ENCODE measurements at regions not wholly inside any gene's neighbourhood (a gene's known extent, or its start where the extent isn't known, plus 50 kb on each side); places are given as distances from the start of the nearest gene placed in this dataset.

GRCh38 chr4:179114615-179115014 lies 1672.4 kb upstream of the AGA start:
- no peak overlapping the region for H3K4me3 ChIP-seq (replicated peaks; ENCODE audit: low read depth, low read length)
- no peak for TF ChIP-seq CTCF (IDR thresholded peaks at IDR 0.05; ENCODE audit: low read depth, low read length, missing control alignments)
- DNase-seq (ENCODE audit: extremely low read depth, low read depth) = no peak

GRCh38 chr4:179116011-179116410 lies 1673.8 kb upstream of the AGA start:
- no peak for TF ChIP-seq CTCF (IDR thresholded peaks at IDR 0.05; ENCODE audit: low read depth, low read length, missing control alignments)

GRCh38 chr4:179116581-179116980 lies 1674.3 kb upstream of the AGA start:
- no peak for TF ChIP-seq CTCF (IDR thresholded peaks at IDR 0.05; ENCODE audit: low read depth, low read length, missing control alignments)

More at GRCh38 chr4:179116011-179116410, 1673.8 kb upstream of the AGA start:
- H3K4me3 ChIP-seq (replicated peaks; ENCODE audit: low read depth, low read length) = no peak overlapping the region
- DNase-seq (ENCODE audit: extremely low read depth, low read depth) = no peak

GRCh38 chr4:179123084-179123483 lies 1680.8 kb upstream of the AGA start:
- DNase-seq (ENCODE audit: extremely low read depth, low read depth) = no peak
- TF ChIP-seq CTCF (IDR thresholded peaks at IDR 0.05; ENCODE audit: low read depth, low read length, missing control alignments) = no peak
- no peak overlapping the region for H3K4me3 ChIP-seq (replicated peaks; ENCODE audit: low read depth, low read length)

More at GRCh38 chr4:179116581-179116980, 1674.3 kb upstream of the AGA start:
- no peak for DNase-seq (ENCODE audit: extremely low read depth, low read depth)
- H3K4me3 ChIP-seq (replicated peaks; ENCODE audit: low read depth, low read length) = no peak overlapping the region

- TF ChIP-seq CTCF (IDR thresholded peaks at IDR 0.05; ENCODE audit: low read depth, low read length, missing control alignments) = no peak
- H3K4me3 ChIP-seq (replicated peaks; ENCODE audit: low read depth, low read length) = no peak overlapping the region
Measured at GRCh38 chr4:179124419-179124818, 1682.2 kb upstream of the AGA start.

GRCh38 chr4:179124957-179125356 lies 1682.7 kb upstream of the AGA start:
- TF ChIP-seq CTCF (IDR thresholded peaks at IDR 0.05; ENCODE audit: low read depth, low read length, missing control alignments) = no peak
- no peak for DNase-seq (ENCODE audit: extremely low read depth, low read depth)
- H3K4me3 ChIP-seq (replicated peaks; ENCODE audit: low read depth, low read length) = no peak overlapping the region

More at GRCh38 chr4:179124419-179124818, 1682.2 kb upstream of the AGA start:
- no peak for DNase-seq (ENCODE audit: extremely low read depth, low read depth)

GRCh38 chr4:179125870-179126269 lies 1683.6 kb upstream of the AGA start:
- H3K4me3 ChIP-seq (replicated peaks; ENCODE audit: low read depth, low read length) = no peak overlapping the region
- no peak for TF ChIP-seq CTCF (IDR thresholded peaks at IDR 0.05; ENCODE audit: low read depth, low read length, missing control alignments)
- DNase-seq (ENCODE audit: extremely low read depth, low read depth) = no peak

Measured in HFF-Myc (cell line).